GM18505 (cell line): ENCODE measurements at regions not wholly inside any gene's neighbourhood (a gene's known extent, or its start where the extent isn't known, plus 50 kb on each side); places are given as distances from the start of the nearest gene placed in this dataset.
"Not testable (repeated sequence)": the region's sequence is repeated elsewhere in the genome, so short reads cannot be mapped to it uniquely, and the experiment has no call there.

Experiments
- ATAC-seq: cut with Tn5 transposase; IDR thresholded peaks from one replicate; pipeline ENCODE4 v1.9.1; 2021; ENCODE audit not compliant: unreplicated experiment

- ATAC-seq, result not testable (repeated sequence)
Measured at GRCh38 chr15:22358932-22359331, 99.8 kb upstream of the GOLGA6L22 start.

- ATAC-seq, result peak; percentile 82
Measured at GRCh38 chr15:22359587-22359986, 99.1 kb upstream of the GOLGA6L22 start.

GRCh38 chr15:22360696-22361095, 98.0 kb upstream of the GOLGA6L22 start:
- not testable (repeated sequence) for ATAC-seq

GRCh38 chr15:22362502-22362901, 96.2 kb upstream of the GOLGA6L22 start:
- not testable (repeated sequence) for ATAC-seq

GRCh38 chr15:22371246-22371834, 87.4 kb upstream of the GOLGA6L22 start:
- ATAC-seq, result not testable (repeated sequence)

GRCh38 chr15:22374531-22374930, 84.2 kb upstream of the GOLGA6L22 start:
- ATAC-seq, result not testable (repeated sequence)

GRCh38 chr15:22375829-22376228, 82.9 kb upstream of the GOLGA6L22 start:
- ATAC-seq, result not testable (repeated sequence)

GRCh38 chr15:22377859-22378258, 80.8 kb upstream of the GOLGA6L22 start:
- ATAC-seq, result not testable (repeated sequence)

GRCh38 chr15:22387691-22388090, 71.0 kb upstream of the GOLGA6L22 start:
- ATAC-seq, result not testable (repeated sequence)

- ATAC-seq, result not testable (repeated sequence)
Measured at GRCh38 chr15:22388365-22388764, 70.3 kb upstream of the GOLGA6L22 start.

- ATAC-seq, result not testable (repeated sequence)
Measured at GRCh38 chr15:22401207-22401606, 57.5 kb upstream of the GOLGA6L22 start.

- not testable (repeated sequence) for ATAC-seq
Measured at GRCh38 chr15:22401703-22402102, 57.0 kb upstream of the GOLGA6L22 start.

- not testable (repeated sequence) for ATAC-seq
Measured at GRCh38 chr15:22405765-22406164, 52.9 kb upstream of the GOLGA6L22 start.
